ENCODE measurements at regions not wholly inside any gene's neighbourhood (a gene's known extent, or its start where the extent isn't known, plus 50 kb on each side); places are given as distances from the start of the nearest gene placed in this dataset.

DNA sequence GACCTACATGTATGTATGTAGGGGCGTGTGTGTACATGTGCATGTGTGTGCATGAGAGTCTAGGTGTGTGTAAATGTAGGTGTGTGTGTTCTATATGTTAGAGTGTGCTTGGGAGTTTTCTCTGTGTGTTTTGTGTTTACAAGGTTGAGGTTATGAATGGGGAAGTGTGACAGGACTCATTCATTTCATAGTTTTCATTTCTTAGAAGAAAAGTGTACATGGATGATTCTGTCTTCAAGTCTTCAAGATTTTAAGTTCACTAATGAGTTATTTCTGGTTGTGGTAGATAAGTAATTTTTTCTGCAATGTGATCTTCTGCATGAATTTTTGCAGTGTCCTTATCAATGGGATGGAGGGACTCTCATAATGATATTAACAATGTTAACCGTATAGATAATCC is 118.2 kb upstream of the SLC10A2 start:
- no peak for DNase-seq

GRCh38 chr13:103178986-103179943 is 113.0 kb upstream of the SLC10A2 start:
- no peak for DNase-seq

GRCh38 chr13:103174966-103175365 is 108.7 kb upstream of the SLC10A2 start:
- DNase-seq, result no peak

DNA sequence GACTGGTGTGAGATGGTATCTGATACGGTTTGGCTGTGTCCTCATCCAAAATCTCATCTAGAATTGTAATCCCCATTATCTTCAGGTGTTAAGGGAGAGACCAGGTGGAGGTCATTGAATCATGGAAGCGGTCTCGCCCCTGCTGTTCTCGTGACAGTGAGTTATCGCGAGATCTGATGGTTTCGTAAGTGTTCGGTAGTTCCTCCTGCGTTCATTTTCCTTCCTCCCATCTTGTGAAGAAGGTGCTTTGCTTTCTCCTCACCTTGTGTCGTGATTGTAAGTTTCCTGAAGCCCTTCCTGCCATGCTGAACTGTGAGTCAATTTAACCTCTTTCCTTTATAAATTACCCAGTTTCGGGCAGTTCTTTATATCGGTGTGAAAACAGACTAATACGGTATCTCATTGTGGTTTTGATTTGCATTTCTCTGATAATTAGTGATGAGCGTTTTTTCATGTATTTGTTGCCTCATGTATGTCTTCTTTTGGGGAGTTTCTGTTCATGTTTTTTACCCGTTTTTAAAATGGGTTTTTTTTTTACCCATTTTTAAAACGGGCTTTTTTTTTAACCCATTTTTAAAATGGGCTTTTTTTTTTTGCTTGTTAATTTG is 102.8 kb upstream of the SLC10A2 start:
- DNase-seq, result no peak

GRCh38 chr13:103164251-103164650 is 98.0 kb upstream of the SLC10A2 start:
- DNase-seq, result no peak

GRCh38 chr13:103161476-103161875 is 95.3 kb upstream of the SLC10A2 start:
- DNase-seq, result no peak

DNA sequence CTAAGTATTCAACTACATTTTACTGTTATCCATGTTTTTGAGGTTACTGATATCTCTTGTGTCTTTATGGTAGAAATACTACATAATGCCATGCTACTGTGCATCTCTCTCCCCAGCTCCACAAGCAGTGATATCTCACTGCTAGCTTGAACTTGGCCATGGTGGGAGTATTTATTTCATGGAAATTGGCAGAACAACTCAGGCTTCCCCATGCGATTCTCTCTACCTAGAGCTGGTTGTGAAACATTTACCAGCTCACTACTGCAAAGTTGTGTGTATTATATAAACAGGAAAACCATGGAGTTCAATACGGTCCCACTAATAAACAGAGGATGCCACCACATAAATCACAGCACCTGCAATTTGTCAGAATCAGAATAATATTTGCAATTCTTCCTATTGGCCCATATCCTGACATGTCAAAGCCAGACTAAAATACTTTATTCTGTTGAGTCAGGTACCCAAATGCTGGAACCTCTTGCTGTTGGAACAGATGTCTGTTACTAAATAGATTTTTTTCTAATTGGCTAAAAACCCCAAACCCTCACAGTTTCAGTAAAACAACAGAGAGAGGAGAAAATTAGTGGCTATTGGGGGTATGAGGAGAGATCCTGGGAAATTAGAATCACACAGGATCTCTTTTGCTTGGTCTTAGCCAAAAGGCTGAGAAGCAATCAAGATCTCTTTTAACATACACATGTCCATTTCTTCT is 91.4 kb upstream of the SLC10A2 start:
- no peak for DNase-seq

DNA sequence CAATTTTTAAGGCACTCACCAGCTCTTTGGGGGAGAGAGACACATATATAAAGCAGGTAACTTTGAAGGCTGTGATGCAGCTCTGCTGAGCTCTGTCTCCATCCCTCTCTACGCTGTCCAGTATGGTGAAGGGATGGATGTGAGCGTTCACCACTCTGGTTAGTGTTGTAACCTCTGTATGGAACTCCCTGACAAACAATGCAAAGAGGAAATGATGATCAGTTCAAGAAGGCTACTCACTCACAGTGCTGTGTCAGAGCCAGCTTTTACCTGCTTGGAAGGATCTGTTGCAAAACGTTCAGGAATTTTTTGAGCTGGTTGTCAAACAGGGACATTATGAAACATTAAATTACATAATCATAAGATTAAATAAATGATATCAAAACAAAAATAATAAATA is 90.8 kb upstream of the SLC10A2 start:
- no peak for DNase-seq

DNA sequence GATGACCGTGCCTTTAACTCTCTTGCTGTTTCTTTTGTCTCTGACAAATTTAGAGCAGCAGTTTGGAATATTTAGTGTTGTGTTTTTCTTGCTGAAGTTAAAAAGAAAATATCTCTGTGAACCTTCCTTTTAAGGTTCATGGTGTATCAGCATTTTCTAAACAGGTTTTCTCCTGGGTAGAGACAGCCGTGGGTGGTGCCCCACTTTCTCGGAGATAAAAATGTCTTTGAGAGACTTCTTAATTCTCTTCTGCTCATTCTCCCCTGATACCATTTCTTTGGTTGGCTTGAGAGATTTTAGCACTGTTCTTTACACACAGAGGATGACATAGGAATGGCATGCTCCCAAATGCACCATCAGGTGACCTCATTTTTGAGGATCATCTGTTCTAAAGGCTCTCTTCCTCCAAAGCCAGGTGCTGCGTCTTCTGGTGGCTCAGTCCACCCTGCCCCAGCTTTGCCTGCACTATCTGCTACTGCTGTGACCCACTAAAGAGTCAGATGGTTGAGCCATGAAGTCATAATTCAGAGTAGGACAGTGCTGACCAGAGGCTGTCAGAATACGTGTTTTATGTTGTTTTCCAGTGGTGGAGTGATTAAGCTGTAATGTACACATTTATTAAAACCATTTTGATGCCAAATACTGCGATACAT is 90.3 kb upstream of the SLC10A2 start:
- no peak for DNase-seq

DNA sequence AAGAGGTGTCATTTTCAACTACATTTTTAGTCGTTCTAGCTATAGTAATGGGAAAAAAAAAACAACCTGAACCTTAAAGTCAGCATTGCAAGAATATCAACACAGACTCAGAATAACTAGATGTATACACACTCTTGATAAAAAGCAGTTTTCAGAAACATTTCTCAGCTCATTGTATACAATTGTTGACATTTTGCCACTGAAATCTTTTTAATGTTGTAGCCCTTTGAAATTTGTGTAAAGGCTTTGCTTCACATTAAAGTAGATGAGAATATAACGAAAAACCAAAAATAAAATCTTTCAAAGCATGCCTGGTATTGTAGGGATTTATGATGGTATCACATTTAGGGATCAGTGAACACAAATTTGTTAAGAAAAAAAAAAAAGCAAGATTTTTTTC is 87.2 kb upstream of the SLC10A2 start:
- no peak for DNase-seq

GRCh38 chr13:103147961-103148360 is 81.7 kb upstream of the SLC10A2 start:
- no peak for DNase-seq

GRCh38 chr13:103145442-103145841 is 79.2 kb upstream of the SLC10A2 start:
- DNase-seq, result no peak

DNA sequence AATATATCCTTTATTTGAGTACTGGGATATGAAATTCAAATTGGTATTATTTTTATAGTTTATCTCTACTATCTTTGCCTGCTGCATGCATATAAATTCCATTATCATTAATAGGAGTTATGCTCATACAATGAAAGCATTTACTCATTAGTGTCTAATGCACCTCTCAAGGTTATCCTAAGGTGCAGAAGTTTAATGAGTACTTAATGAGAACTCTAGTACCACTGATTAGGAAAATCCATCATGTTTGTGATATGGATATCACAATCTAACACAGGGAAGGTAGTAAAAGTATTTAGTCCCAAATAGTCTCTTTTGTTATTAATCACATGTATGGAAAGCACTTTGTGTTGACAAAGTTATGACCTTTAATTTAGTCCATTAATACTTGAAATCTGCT is 77.2 kb upstream of the SLC10A2 start:
- no peak for DNase-seq

DNA sequence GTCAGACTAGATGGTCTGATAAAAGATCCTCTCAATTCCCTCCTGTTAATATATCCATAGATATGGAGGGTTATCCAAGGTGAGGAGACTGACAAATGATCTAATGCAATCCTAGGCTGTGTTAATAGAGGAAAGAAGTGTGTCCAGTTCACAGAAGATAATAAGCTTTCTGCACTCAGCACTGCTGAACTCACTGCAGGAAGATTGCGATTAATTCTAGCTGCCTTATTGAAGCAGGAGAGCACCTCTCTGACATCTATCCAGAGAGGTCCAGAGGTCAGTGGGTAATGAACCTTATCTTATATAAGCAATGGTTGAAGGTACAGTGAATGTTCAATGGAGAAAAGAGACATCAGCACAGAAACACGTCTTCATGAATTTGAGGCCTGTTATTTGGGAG is 75.9 kb upstream of the SLC10A2 start:
- no peak for DNase-seq

DNA sequence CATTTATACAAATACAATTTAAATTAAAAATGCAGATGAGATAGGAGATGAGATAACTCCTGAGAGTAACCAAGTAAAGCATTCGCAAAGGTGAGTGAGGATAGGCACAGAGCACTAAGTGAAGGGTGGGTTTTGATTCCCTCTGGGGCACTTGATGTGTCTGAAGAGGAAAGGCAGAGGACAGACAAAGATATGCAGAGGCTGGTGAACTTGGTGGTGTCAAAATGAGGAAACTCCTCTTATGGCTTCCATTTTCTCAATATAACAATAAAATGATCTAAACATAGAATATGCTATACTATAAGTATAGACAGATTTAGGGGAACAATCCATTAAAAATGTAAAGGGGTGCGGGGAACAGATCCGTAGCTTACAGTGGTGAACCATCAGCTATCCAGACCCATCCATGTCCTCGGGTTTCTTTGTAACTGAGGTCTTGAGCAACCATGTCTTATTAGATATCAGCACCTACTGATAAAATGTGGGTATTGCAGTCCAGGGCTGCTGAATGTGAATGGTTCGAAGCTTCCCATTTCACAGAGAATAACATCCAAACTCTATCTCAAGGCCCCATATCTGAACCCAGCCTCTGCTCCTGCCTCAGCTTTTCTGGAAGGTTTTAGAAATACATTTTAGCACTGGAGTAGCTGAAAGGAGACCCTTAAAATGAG is 73.9 kb upstream of the SLC10A2 start:
- DNase-seq, result no peak

DNA sequence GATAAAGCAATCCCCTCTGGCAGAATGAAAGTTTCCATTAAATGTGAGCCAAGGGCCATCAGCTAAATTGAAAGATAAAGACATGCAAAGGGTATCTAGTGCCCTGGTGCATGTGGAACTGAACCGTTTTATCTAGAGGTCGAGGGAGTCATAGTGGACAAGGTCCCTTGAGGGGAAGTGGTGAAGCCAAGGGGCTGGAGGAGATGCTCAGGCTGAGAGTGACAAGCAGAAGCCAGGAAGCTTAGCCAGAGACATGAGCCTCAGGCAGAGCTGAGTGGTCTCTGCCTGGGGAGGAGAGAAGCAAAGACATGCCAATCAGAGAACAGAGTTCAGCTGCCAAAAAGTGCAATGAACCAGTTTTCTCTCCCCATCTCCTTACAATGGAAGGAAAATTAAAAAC is 68.1 kb upstream of the SLC10A2 start:
- no peak for DNase-seq

DNA sequence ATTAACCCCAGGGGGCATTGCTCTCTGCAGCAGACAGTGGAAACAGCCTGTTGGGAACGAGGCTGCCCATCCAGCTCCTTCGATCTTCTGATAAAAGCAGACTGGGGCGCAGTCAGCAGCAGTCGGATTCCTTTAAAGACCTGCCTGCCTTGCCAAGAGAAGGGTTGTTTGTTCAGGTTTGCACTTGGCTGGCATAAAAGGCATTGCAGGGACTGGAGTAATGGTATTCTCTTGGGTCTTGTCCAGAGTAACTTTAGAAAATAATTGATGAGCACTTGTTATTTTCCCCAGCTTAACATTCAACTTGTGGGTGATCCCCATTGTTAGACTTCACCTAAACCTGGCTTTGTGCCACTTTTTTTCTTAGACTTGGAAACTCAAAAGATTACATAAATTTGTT is 67.3 kb upstream of the SLC10A2 start:
- no peak for DNase-seq

DNA sequence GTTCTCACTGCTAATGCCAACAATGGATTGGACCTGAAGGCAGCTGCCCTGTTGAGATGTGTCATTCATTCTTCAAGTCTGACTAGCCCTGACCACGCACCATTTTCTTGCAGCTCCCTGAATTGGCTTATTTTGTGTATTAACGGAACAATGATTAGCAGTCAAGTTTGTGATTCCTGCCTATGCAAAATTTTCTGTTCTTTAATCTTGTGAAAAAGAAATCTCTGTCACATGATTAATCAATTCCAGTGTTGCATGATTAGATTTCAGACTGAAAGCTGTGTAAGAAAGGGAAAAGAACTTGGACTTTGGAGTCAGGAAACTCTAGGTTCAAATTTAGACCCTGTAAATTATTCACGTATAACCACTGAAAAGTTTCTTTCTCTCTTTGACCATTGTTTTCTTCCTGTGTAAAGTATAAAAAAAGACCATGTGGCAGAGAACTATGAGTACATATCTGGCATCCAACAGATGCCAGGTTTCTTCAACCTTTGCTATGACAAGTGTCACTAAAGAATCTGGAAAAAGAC is 64.5 kb upstream of the SLC10A2 start:
- DNase-seq, result no peak

GRCh38 chr13:103130146-103130545 is 63.9 kb upstream of the SLC10A2 start:
- no peak for DNase-seq
